ENCODE measurements at regions not wholly inside any gene's neighbourhood (a gene's known extent, or its start where the extent isn't known, plus 50 kb on each side); places are given as distances from the start of the nearest gene placed in this dataset.

- no peak for TF ChIP-seq POLR2AphosphoS5 (IDR thresholded peaks at IDR 0.05; ENCODE audit: low read depth, low read length)
- no peak for TF ChIP-seq CTCF (IDR thresholded peaks at IDR 0.05 in 2 of 3, conservative IDR thresholded peaks at IDR 0.05 in 1 of 3; ENCODE audit: borderline replicate concordance in 1 of 3, insufficient read depth in 1 of 3, low read depth in 2 of 3, low read length in 2 of 3)
- TF ChIP-seq POLR2A (IDR thresholded peaks at IDR 0.05; ENCODE audit: borderline replicate concordance, extremely low read depth, insufficient read depth, insufficient read length) = no peak
- no peak for TF ChIP-seq REST (IDR thresholded peaks at IDR 0.05; ENCODE audit: low read depth)
- no peak for TF ChIP-seq ZFX (IDR thresholded peaks at IDR 0.05)
- no peak for TF ChIP-seq MAX (IDR thresholded peaks at IDR 0.05)
- TF ChIP-seq RAD21 (IDR thresholded peaks at IDR 0.05; ENCODE audit: low read depth) = no peak
- no peak for TF ChIP-seq ATF3 (IDR thresholded peaks at IDR 0.05)
Measured at GRCh38 chr18:51288582-51288981, 91.1 kb upstream of the MEX3C start.

Data from HCT116 (cell line).